H9 (cell line): ENCODE measurements at regions not wholly inside any gene's neighbourhood (a gene's known extent, or its start where the extent isn't known, plus 50 kb on each side); places are given as distances from the start of the nearest gene placed in this dataset.

Experiments
- DNase-seq: peaks from one replicate; pipeline ENCODE4 v3.0.0-alpha.2; 2017
- H2AFZ ChIP-seq: one replicate; pipeline ENCODE4 v1.6.1; 2013; ENCODE audit warnings: mild to moderate bottlenecking, low read length, control low read depth, moderate library complexity
- H2AK5ac ChIP-seq: 2 replicates; pipeline ENCODE4 v1.6.1; 2013; ENCODE audit warnings: low read length, control low read depth, mixed read lengths; ENCODE audit not compliant: insufficient read length
- H2BK120ac ChIP-seq: one replicate; pipeline ENCODE4 v1.6.1; 2013; ENCODE audit warnings: low read depth, mild to moderate bottlenecking, low read length, control low read depth, inconsistent platforms; ENCODE audit not compliant: poor library complexity, severe bottlenecking
- H2BK12ac ChIP-seq: 2 replicates; pipeline ENCODE4 v1.6.1; 2013; ENCODE audit warnings: low read length, control low read depth, mixed read lengths, low read depth; ENCODE audit not compliant: insufficient read length
- H2BK15ac ChIP-seq: 2 replicates; pipeline ENCODE4 v1.6.1; 2013; ENCODE audit warnings: low read depth, low read length, control low read depth
- H2BK20ac ChIP-seq: one replicate; pipeline ENCODE4 v1.6.1; 2013; ENCODE audit warnings: low read depth, mild to moderate bottlenecking, low read length, control low read depth, inconsistent platforms; ENCODE audit not compliant: poor library complexity, severe bottlenecking
- H2BK5ac ChIP-seq: 2 replicates; pipeline ENCODE4 v1.6.1; 2013; ENCODE audit warnings: low read length, control low read depth, mixed read lengths; ENCODE audit not compliant: insufficient read length
- H3K14ac ChIP-seq: 2 replicates; pipeline ENCODE4 v1.6.1; 2013; ENCODE audit warnings: low read length, control low read depth; ENCODE audit not compliant: insufficient read depth
- H3K18ac ChIP-seq: 2 replicates; pipeline ENCODE4 v1.6.1; 2013; ENCODE audit warnings: low read depth, mild to moderate bottlenecking, mixed read lengths, low read length, control low read depth; ENCODE audit not compliant: insufficient read length
- H3K23ac ChIP-seq: 2 replicates; pipeline ENCODE4 v1.6.1; 2013; ENCODE audit warnings: low read length, control low read depth, mixed read lengths, low read depth; ENCODE audit not compliant: insufficient read length
- H3K23me2 ChIP-seq: 2 replicates; pipeline ENCODE4 v1.6.1; 2013; ENCODE audit warnings: low read depth, mild to moderate bottlenecking, mixed read lengths, low read length, control low read depth; ENCODE audit not compliant: insufficient read length, poor library complexity, severe bottlenecking
- H3K27ac ChIP-seq: 2 replicates; pipeline ENCODE4 v1.5.1; 2013; ENCODE audit warnings: low read length, control low read depth, mixed read lengths, low read depth; ENCODE audit not compliant: insufficient read length
- H3K27me3 ChIP-seq: 2 replicates; pipeline ENCODE4 v1.6.1; 2013; ENCODE audit warnings: low read length, control low read depth, inconsistent platforms; ENCODE audit not compliant: insufficient read depth
- H3K4ac ChIP-seq: 2 replicates; pipeline ENCODE4 v1.6.1; 2013; ENCODE audit warnings: low read depth, mild to moderate bottlenecking, control low read depth, inconsistent platforms, low read length, moderate library complexity
- H3K4me1 ChIP-seq: 2 replicates; pipeline ENCODE4 v1.6.1; 2013; ENCODE audit warnings: low read length, control low read depth, inconsistent platforms; ENCODE audit not compliant: insufficient read depth
- H3K4me2 ChIP-seq: 2 replicates; pipeline ENCODE4 v1.6.1; 2013; ENCODE audit warnings: low read length, control low read depth, mixed read lengths; ENCODE audit not compliant: insufficient read length, insufficient read depth
- H3K56ac ChIP-seq: 2 replicates; pipeline ENCODE4 v1.6.1; 2013; ENCODE audit warnings: low read depth, mild to moderate bottlenecking, mixed read lengths, low read length, control low read depth; ENCODE audit not compliant: insufficient read length
- H3K79me1 ChIP-seq: 2 replicates; pipeline ENCODE4 v1.6.1; 2013; ENCODE audit warnings: low read depth, mild to moderate bottlenecking, moderate library complexity, low read length, control low read depth, inconsistent platforms; ENCODE audit not compliant: insufficient read depth, poor library complexity, severe bottlenecking
- H3K79me2 ChIP-seq: 2 replicates; pipeline ENCODE4 v1.6.1; 2013; ENCODE audit warnings: low read length, control low read depth, inconsistent platforms; ENCODE audit not compliant: insufficient read depth
- H3K9ac ChIP-seq: 2 replicates; pipeline ENCODE4 v1.6.1; 2013; ENCODE audit warnings: low read length, control low read depth, mixed read lengths; ENCODE audit not compliant: insufficient read length; ENCODE audit errors: extremely low read depth
- H3K9me3 ChIP-seq: one replicate; pipeline ENCODE4 v1.6.1; 2013; ENCODE audit warnings: low read depth, low read length, inconsistent platforms; ENCODE audit not compliant: control insufficient read depth
- H3T11ph ChIP-seq: one replicate; pipeline ENCODE4 v1.6.1; 2013; ENCODE audit warnings: mild to moderate bottlenecking, low read length, control low read depth, inconsistent platforms
- H4K20me1 ChIP-seq: one replicate; pipeline ENCODE4 v1.6.1; 2013; ENCODE audit not compliant: control insufficient read depth, insufficient read length, insufficient read depth
- H4K5ac ChIP-seq: 2 replicates; pipeline ENCODE4 v1.6.1; 2013; ENCODE audit warnings: low read depth, mild to moderate bottlenecking, mixed read lengths, low read length, control low read depth; ENCODE audit not compliant: insufficient read length
- H4K8ac ChIP-seq: replicated peaks from 2 replicates; pipeline ENCODE4 v1.6.1; 2013; ENCODE audit warnings: low read length, control low read depth, mixed read lengths, low read depth; ENCODE audit not compliant: insufficient read length
- H4K91ac ChIP-seq: 2 replicates; pipeline ENCODE4 v1.6.1; 2013; ENCODE audit warnings: low read depth, mild to moderate bottlenecking, moderate library complexity, mixed read lengths, low read length, control low read depth; ENCODE audit not compliant: insufficient read length
- H3K27ac Mint-ChIP-seq, 3 experiments: 2 replicates in 2 of 3; 3 replicates in 1 of 3; pipeline ENCODE4 v1.8.0; 2020 to 2021; ENCODE audit warnings: mixed read lengths in 3 of 3, mild to moderate bottlenecking in 1 of 3, moderate library complexity in 1 of 3
- H3K27me3 Mint-ChIP-seq: 2 replicates; pipeline ENCODE4 v1.8.0; 2021; ENCODE audit warnings: low read depth, mild to moderate bottlenecking, moderate library complexity, mixed read lengths
- H3K36me3 Mint-ChIP-seq, 3 experiments: 2 replicates in 2 of 3; 3 replicates in 1 of 3; pipeline ENCODE4 v1.8.0; 2020 to 2021; ENCODE audit warnings: low read depth in 3 of 3, mixed read lengths in 3 of 3; ENCODE audit not compliant: insufficient read depth in 1 of 3
- H3K4me1 Mint-ChIP-seq, 2 experiments: 2 replicates each; pipeline ENCODE4 v1.8.0; 2020; ENCODE audit warnings: mixed read lengths in 2 of 2
- H3K4me3 Mint-ChIP-seq, 2 experiments: 2 replicates in 1 of 2; 3 replicates in 1 of 2; pipeline ENCODE4 v1.8.0; 2020 to 2021; ENCODE audit warnings: mild to moderate bottlenecking in 2 of 2, mixed read lengths in 2 of 2, moderate library complexity in 1 of 2
- H3K9me3 Mint-ChIP-seq, 2 experiments: 2 replicates in 1 of 2; 3 replicates in 1 of 2; pipeline ENCODE4 v1.8.0; 2020; ENCODE audit warnings: mild to moderate bottlenecking in 2 of 2, mixed read lengths in 2 of 2, moderate library complexity in 1 of 2
- CTCF ChIP-seq: fragments of 200-600 bp; sonication (generic); conservative IDR thresholded peaks from 3 replicates; pipeline ENCODE4 v1.8.0; 2021; ENCODE audit warnings: antibody characterized with exemption, mild to moderate bottlenecking
- WGBS: extraction: QIAGEN DNeasy Blood & Tissue Kit; methylation state at CpG from one replicate; pipeline ENCODE4 v1.1.7; 2013; ENCODE audit warnings: missing lambda C conversion rate, low lambda C conversion rate, mixed read lengths; ENCODE audit not compliant: insufficient read length; ENCODE audit errors: extremely low coverage; 5-methylcytosine and 5-hydroxymethylcytosine counted together

DNA sequence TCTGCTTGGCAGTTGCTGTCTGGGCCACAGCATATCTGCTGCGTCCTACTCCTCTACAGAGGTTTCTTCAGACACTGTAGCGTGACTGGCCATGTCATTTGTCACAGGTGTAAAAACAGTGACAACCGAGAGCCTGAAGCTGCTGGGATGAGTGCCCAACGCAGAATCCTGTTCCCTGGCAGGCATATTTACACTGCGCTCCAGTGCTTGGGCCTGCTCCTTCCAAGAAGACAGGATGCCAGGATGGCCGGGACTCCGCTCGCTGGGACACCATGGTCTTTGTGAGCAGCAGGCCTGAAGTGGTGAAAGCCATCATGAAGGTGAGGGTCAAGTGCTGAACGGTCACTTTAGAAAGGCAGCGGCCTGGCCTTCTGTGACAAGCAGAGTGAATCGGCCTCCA lies 171.4 kb downstream of the EMP1 start:
- no peak overlapping the region for H3K9ac ChIP-seq
- H3K27ac ChIP-seq, result no peak overlapping the region
- H2BK5ac ChIP-seq, result no peak overlapping the region
- no peak overlapping the region for H2BK120ac ChIP-seq
- no CpG with 5 or more reads among the region's 11 CpGs for WGBS
- no peak overlapping the region for H4K5ac ChIP-seq
- H4K20me1 ChIP-seq, result no peaks in the 10 kb centered on the region
- no peak overlapping the region for H2AK5ac ChIP-seq
- H4K8ac ChIP-seq, result no peak overlapping the region
- Mint-ChIP-seq H3K9me3 (peaks cover 0 to 6% of the 10 kb centered on the region in 2 experiments; a peak in 2 of 5 replicates), H3K27ac (no peak overlapping the region), H3K4me3 (no peak overlapping the region), H3K4me1 (peaks cover 11 to 12% of the 10 kb centered on the region in 2 experiments), H3K36me3 (no peaks in the 10 kb centered on the region; a peak in 1 of 7 replicates), H3K27me3 (peaks cover 3% of the 10 kb centered on the region)
- no peak for DNase-seq
- no peak overlapping the region for H2BK15ac ChIP-seq
- no peak overlapping the region for H3K23ac ChIP-seq
- no peak overlapping the region for H3K18ac ChIP-seq
- no peaks in the 10 kb centered on the region for H3K27me3 ChIP-seq
- H3K79me1 ChIP-seq, result no peaks in the 10 kb centered on the region
- no peak overlapping the region for H3K14ac ChIP-seq
- H3T11ph ChIP-seq, result no peak overlapping the region
- TF ChIP-seq CTCF, result no peak
- H3K4me2 ChIP-seq, result no peak overlapping the region
- H2BK20ac ChIP-seq, result no peak overlapping the region
- no peak overlapping the region for H3K56ac ChIP-seq
- H3K23me2 ChIP-seq, result no peaks in the 10 kb centered on the region
- no peaks in the 10 kb centered on the region for H3K9me3 ChIP-seq
- H2AFZ ChIP-seq, result no peak overlapping the region
- H4K91ac ChIP-seq, result no peak overlapping the region
- H3K4me1 ChIP-seq, result no peaks in the 10 kb centered on the region
- H2BK12ac ChIP-seq, result no peak overlapping the region
- no peaks in the 10 kb centered on the region for H3K79me2 ChIP-seq
- no peak overlapping the region for H3K4ac ChIP-seq
